Activated naive CD8-positive, alpha-beta T cell treated with anti-CD3 and anti-CD28 coated beads, Interleukin-2, amount 10 ng/mL, durations not matched to agents 7 days and 5 days (primary cell): ENCODE measurements at regions not wholly inside any gene's neighbourhood (a gene's known extent, or its start where the extent isn't known, plus 50 kb on each side); places are given as distances from the start of the nearest gene placed in this dataset.
"Not testable (repeated sequence)": the region's sequence is repeated elsewhere in the genome, so short reads cannot be mapped to it uniquely, and the experiment has no call there.

Experiments used
- ATAC-seq: fragments of 150-1000 bp; cut with Tn5 transposase; one replicate; pipeline ENCODE4 v1.10.0; 2021; ENCODE audit warnings: low read depth, moderate library complexity
- POLR2A ChIA-PET: fragments of 350-600 bp; sonication (Branson Sonifier 250); formaldehyde crosslinking; loops from one replicate; lab custom pipeline; 2021; ENCODE audit warnings: antibody characterized with exemption; lab: Charles Lee
- DNase-seq: peaks from one replicate; pipeline ENCODE4 v3.0.0; 2021
- H3K27ac Mint-ChIP-seq: one replicate; pipeline ENCODE4 v1.8.0; 2022; ENCODE audit warnings: mild to moderate bottlenecking, mixed read lengths
- H3K27me3 Mint-ChIP-seq: one replicate; pipeline ENCODE4 v1.8.0; 2022; ENCODE audit warnings: mild to moderate bottlenecking, moderate library complexity, mixed read lengths
- H3K36me3 Mint-ChIP-seq: one replicate; pipeline ENCODE4 v1.8.0; 2021; ENCODE audit warnings: mild to moderate bottlenecking, mixed read lengths
- H3K4me1 Mint-ChIP-seq: one replicate; pipeline ENCODE4 v1.8.0; 2021; ENCODE audit warnings: mixed read lengths
- H3K4me3 Mint-ChIP-seq: one replicate; pipeline ENCODE4 v1.8.0; 2022; ENCODE audit warnings: mild to moderate bottlenecking, moderate library complexity, mixed read lengths
- H3K9me3 Mint-ChIP-seq: one replicate; pipeline ENCODE4 v1.8.0; 2021; ENCODE audit warnings: mixed read lengths

- H3K4me1 Mint-ChIP-seq = no peaks in the 10 kb centered on the region
- no peak overlapping the region for H3K27ac Mint-ChIP-seq
- POLR2A ChIA-PET = no interaction called here
- no peak overlapping the region for H3K4me3 Mint-ChIP-seq
- ATAC-seq (no peak), DNase-seq (no peak)
- no peaks in the 10 kb centered on the region for H3K27me3 Mint-ChIP-seq
- no peaks in the 10 kb centered on the region for H3K9me3 Mint-ChIP-seq
- no peaks in the 10 kb centered on the region for H3K36me3 Mint-ChIP-seq
Measured at GRCh38 chrX:74162199-74162598, 141.8 kb upstream of the ZCCHC13 start.

GRCh38 chrX:74160816-74161215 is 143.2 kb upstream of the ZCCHC13 start:
- Mint-ChIP-seq H3K4me1 (no peaks in the 10 kb centered on the region), H3K36me3 (no peaks in the 10 kb centered on the region), H3K27ac (no peak overlapping the region), H3K9me3 (no peaks in the 10 kb centered on the region), H3K27me3 (no peaks in the 10 kb centered on the region), H3K4me3 (no peak overlapping the region)
- no peak for DNase-seq
- POLR2A ChIA-PET = no interaction called here
- no peak for ATAC-seq

GRCh38 chrX:74160358-74160757 is 143.6 kb upstream of the ZCCHC13 start:
- H3K36me3 Mint-ChIP-seq = no peaks in the 10 kb centered on the region
- no peaks in the 10 kb centered on the region for H3K4me1 Mint-ChIP-seq
- POLR2A ChIA-PET = no interaction called here
- no peak overlapping the region for H3K27ac Mint-ChIP-seq
- H3K9me3 Mint-ChIP-seq = no peaks in the 10 kb centered on the region
- DNase-seq = no peak
- H3K4me3 Mint-ChIP-seq = no peak overlapping the region
- H3K27me3 Mint-ChIP-seq = no peaks in the 10 kb centered on the region
- no peak for ATAC-seq

GRCh38 chrX:74147439-74147838 is 156.5 kb upstream of the ZCCHC13 start:
- ATAC-seq = no peak
- H3K4me1 Mint-ChIP-seq = no peaks in the 10 kb centered on the region
- no peak overlapping the region for H3K4me3 Mint-ChIP-seq
- no peaks in the 10 kb centered on the region for H3K36me3 Mint-ChIP-seq
- H3K27ac Mint-ChIP-seq = no peak overlapping the region
- POLR2A ChIA-PET = no interaction called here
- peaks cover 4% of the 10 kb centered on the region for H3K27me3 Mint-ChIP-seq
- peaks cover 3% of the 10 kb centered on the region for H3K9me3 Mint-ChIP-seq
- no peak for DNase-seq

GRCh38 chrX:74138943-74139342 is 165.0 kb upstream of the ZCCHC13 start:
- DNase-seq (no peak), ATAC-seq (no peak)
- H3K27ac Mint-ChIP-seq = no peak overlapping the region

GRCh38 chrX:74133156-74133796 is 170.7 kb upstream of the ZCCHC13 start:
- no peaks in the 10 kb centered on the region for H3K27me3 Mint-ChIP-seq
- DNase-seq = no peak

More at GRCh38 chrX:74138943-74139342, 165.0 kb upstream of the ZCCHC13 start:
- H3K27me3 Mint-ChIP-seq = no peaks in the 10 kb centered on the region
- no peaks in the 10 kb centered on the region for H3K36me3 Mint-ChIP-seq
- H3K4me3 Mint-ChIP-seq = no peak overlapping the region
- no peaks in the 10 kb centered on the region for H3K4me1 Mint-ChIP-seq
- POLR2A ChIA-PET = no interaction called here
- H3K9me3 Mint-ChIP-seq = no peaks in the 10 kb centered on the region

GRCh38 chrX:74132280-74132679 is 171.7 kb upstream of the ZCCHC13 start:
- POLR2A ChIA-PET = no interaction called here
- no peak for ATAC-seq
- no peaks in the 10 kb centered on the region for H3K36me3 Mint-ChIP-seq
- H3K27me3 Mint-ChIP-seq = no peaks in the 10 kb centered on the region
- H3K9me3 Mint-ChIP-seq = no peaks in the 10 kb centered on the region
- no peak overlapping the region for H3K4me3 Mint-ChIP-seq
- no peak overlapping the region for H3K27ac Mint-ChIP-seq
- no peak for DNase-seq
- peaks cover 1% of the 10 kb centered on the region for H3K4me1 Mint-ChIP-seq

More at GRCh38 chrX:74133156-74133796, 170.7 kb upstream of the ZCCHC13 start:
- H3K27ac Mint-ChIP-seq = no peak overlapping the region
- H3K36me3 Mint-ChIP-seq = no peaks in the 10 kb centered on the region
- no peak for ATAC-seq
- no peaks in the 10 kb centered on the region for H3K9me3 Mint-ChIP-seq
- peaks cover 1% of the 10 kb centered on the region for H3K4me1 Mint-ChIP-seq
- H3K4me3 Mint-ChIP-seq = no peak overlapping the region
- POLR2A ChIA-PET = no interaction called here

- POLR2A ChIA-PET = no interaction called here
- Mint-ChIP-seq H3K4me1 (no peaks in the 10 kb centered on the region), H3K9me3 (no peaks in the 10 kb centered on the region), H3K27me3 (no peaks in the 10 kb centered on the region), H3K36me3 (no peaks in the 10 kb centered on the region), H3K27ac (no peak overlapping the region), H3K4me3 (no peak overlapping the region)
- no peak for DNase-seq
- no peak for ATAC-seq
Measured at GRCh38 chrX:74119016-74119910, 184.7 kb upstream of the ZCCHC13 start.

- H3K36me3 Mint-ChIP-seq = no peaks in the 10 kb centered on the region
- ATAC-seq = no peak
- no peaks in the 10 kb centered on the region for H3K27me3 Mint-ChIP-seq
- H3K9me3 Mint-ChIP-seq = no peaks in the 10 kb centered on the region
- H3K27ac Mint-ChIP-seq = no peak overlapping the region
- H3K4me3 Mint-ChIP-seq = no peak overlapping the region
- H3K4me1 Mint-ChIP-seq = no peaks in the 10 kb centered on the region
- DNase-seq = no peak
- POLR2A ChIA-PET = no interaction called here
Measured at GRCh38 chrX:74117962-74118902, 185.7 kb upstream of the ZCCHC13 start.

GRCh38 chrX:74111245-74111644 is 192.7 kb upstream of the ZCCHC13 start:
- POLR2A ChIA-PET = no interaction called here
- no peaks in the 10 kb centered on the region for H3K4me1 Mint-ChIP-seq
- no peak for DNase-seq

GRCh38 chrX:74107666-74108065 is 196.3 kb upstream of the ZCCHC13 start:
- H3K27ac Mint-ChIP-seq = no peak overlapping the region
- no peak for ATAC-seq
- no peaks in the 10 kb centered on the region for H3K27me3 Mint-ChIP-seq
- no peaks in the 10 kb centered on the region for H3K36me3 Mint-ChIP-seq
- POLR2A ChIA-PET = no interaction called here
- no peak for DNase-seq
- H3K4me3 Mint-ChIP-seq = no peak overlapping the region
- H3K9me3 Mint-ChIP-seq = no peaks in the 10 kb centered on the region
- no peaks in the 10 kb centered on the region for H3K4me1 Mint-ChIP-seq

More at GRCh38 chrX:74111245-74111644, 192.7 kb upstream of the ZCCHC13 start:
- no peak for ATAC-seq
- Mint-ChIP-seq H3K27me3 (no peaks in the 10 kb centered on the region), H3K36me3 (no peaks in the 10 kb centered on the region), H3K9me3 (no peaks in the 10 kb centered on the region), H3K27ac (no peak overlapping the region), H3K4me3 (no peak overlapping the region)

- DNase-seq (no peak), ATAC-seq (no peak)
- Mint-ChIP-seq H3K36me3 (no peaks in the 10 kb centered on the region), H3K4me3 (no peak overlapping the region), H3K9me3 (no peaks in the 10 kb centered on the region), H3K27ac (no peak overlapping the region), H3K4me1 (no peaks in the 10 kb centered on the region), H3K27me3 (no peaks in the 10 kb centered on the region)
- POLR2A ChIA-PET = no interaction called here
Measured at GRCh38 chrX:74104356-74105015, 199.5 kb upstream of the ZCCHC13 start.

- ATAC-seq, H3K4me1 Mint-ChIP-seq, H3K36me3 Mint-ChIP-seq, H3K27ac Mint-ChIP-seq, H3K4me3 Mint-ChIP-seq, H3K27me3 Mint-ChIP-seq, H3K9me3 Mint-ChIP-seq, DNase-seq, POLR2A ChIA-PET: not testable (repeated sequence)
Measured at GRCh38 chrX:74098407-74098806, 205.6 kb upstream of the ZCCHC13 start.
